Head of caudate nucleus (tissue), 42 donors: ENCODE measurements at regions not wholly inside any gene's neighbourhood (a gene's known extent, or its start where the extent isn't known, plus 50 kb on each side); places are given as distances from the start of the nearest gene placed in this dataset.

Experiments used
- DNase-seq, 42 donors: peaks; one replicate each; pipeline versions ENCODE4 v3.0.0 to v3.0.0-alpha.2; 2020 to 2021; ENCODE audit warnings: mixed read lengths in 7 of 42
- intact Hi-C: fragments of 100-400 bp; cut with DNase I; formaldehyde crosslinking; loops from one replicate; pipeline ENCODE4 v1.15.0; 2022

- intact Hi-C loops: no loop called here
- DNase-seq: no peak
These were observed 718.8 kb upstream of the SGCG start for GRCh38 chr13:22461854-22462490.

GRCh38 chr13:22463089-22463488, 717.7 kb upstream of the SGCG start:
- intact Hi-C loops: no loop called here
- no peak for DNase-seq

DNA sequence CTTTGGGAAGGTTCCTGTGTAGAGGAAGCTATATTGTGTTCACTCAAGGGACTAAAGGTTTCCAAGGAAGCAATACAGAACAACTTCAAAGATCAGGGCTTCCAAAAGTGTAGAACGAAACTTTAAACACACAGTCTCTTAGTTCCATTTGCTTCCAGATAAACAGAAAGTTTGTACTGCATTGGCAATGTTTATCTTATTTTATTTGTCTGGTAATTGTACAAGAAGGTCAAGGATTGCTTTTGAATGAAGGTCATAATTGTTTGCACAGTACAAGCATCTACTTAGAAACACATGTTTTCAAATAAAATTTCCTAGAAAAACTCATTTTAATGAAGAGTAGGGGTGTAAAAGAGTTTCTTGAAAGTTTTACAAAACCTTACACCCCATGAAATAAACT, 712.7 kb upstream of the SGCG start:
- intact Hi-C loops: no loop called here
- DNase-seq: no peak

GRCh38 chr13:22468824-22469223, 712.0 kb upstream of the SGCG start:
- intact Hi-C loops: no loop called here
- DNase-seq: no peak

GRCh38 chr13:22469452-22469851, 711.3 kb upstream of the SGCG start:
- DNase-seq: no peak
- intact Hi-C loops: no loop called here

DNA sequence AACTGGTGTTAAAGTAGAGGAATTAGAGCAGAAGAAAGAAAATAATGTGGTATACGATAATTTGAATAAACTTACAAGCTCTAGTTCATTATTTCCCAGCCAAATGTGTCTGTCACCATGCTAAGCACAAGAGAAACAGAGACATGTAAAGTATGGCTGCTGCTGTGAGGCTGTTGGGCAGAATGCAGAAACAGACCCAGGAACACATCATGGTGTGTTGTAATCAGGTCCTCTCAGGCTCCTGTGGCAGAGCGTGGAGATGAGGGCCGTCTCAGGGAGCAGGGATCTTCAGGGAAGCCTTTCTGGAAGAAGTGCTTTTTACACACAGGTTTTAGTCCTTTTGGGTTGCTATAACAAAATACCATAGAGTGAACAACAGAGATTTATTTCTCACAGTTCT, 710.7 kb upstream of the SGCG start:
- DNase-seq: no peak
- intact Hi-C loops: no loop called here

DNA sequence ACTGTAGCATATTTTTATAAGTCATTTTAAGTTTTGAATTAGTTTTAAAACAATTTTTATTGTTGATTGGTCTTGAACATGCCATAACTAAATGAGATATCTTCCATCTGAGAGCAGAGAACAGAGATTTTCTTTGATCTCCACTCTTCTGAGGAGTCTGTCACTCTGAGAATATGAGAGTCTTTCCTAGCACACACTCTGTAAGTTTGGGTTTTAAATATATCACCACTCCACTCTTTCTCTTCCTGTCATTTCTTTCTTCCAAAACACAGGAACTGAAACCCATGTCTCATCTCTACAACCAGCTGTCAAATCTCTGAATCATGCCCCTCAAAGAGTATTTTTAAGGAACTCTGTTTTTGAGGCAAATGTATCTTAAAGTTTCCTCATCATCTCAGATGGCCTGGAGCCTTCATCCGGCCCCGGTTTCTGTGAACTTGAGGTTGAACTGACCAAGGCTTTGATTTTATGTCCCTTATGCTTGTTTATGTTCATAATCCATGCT, 698.2 kb upstream of the SGCG start:
- DNase-seq: no peak
- intact Hi-C loops: no loop called here

DNA sequence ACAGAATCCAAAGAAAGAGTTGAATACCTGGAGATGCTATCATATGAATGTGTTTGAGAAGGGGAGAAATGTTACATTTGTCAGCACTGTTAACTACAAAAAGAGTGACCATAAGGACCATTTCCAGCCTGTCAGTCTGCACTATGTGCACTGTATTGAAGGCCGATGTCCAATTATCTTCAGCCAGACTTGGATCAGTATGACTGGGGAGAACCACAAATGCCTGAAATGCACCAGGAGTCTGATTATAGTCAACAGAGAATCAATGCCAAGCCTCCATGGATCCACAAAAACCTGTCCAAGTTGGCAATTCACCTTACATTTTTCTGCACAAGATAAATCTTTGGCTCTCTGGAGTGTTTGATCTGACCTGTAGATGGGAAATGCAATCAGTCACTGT, 697.5 kb upstream of the SGCG start:
- intact Hi-C loops: no loop called here

GRCh38 chr13:22486490-22486889, 694.3 kb upstream of the SGCG start:
- no peak for DNase-seq
- intact Hi-C loops: no loop called here

More for the DNA sequence above, 697.5 kb upstream of the SGCG start:
- no peak for DNase-seq

DNA sequence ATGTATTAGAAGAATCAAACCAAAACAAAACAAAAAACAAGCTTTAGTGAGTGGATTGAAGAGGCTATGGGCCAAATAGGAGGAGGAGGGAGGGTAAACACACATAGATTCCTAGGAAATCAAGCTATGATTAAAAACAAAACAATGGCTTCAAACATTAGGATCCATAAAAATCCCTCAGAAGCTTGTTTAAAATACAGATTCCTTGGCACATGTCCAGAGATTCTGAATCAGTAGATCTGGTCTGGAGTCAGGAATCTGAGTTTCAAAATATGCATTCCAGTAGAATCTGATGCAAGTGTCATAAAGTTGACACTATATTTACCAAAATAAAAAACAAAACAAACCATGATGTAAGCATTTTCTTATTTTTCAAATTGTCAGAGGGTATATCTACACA, 692.8 kb upstream of the SGCG start:
- DNase-seq: no peak
- intact Hi-C loops: no loop called here

- intact Hi-C loops: no loop called here
- no peak for DNase-seq
These were observed 691.0 kb upstream of the SGCG start for GRCh38 chr13:22489771-22490170.

DNA sequence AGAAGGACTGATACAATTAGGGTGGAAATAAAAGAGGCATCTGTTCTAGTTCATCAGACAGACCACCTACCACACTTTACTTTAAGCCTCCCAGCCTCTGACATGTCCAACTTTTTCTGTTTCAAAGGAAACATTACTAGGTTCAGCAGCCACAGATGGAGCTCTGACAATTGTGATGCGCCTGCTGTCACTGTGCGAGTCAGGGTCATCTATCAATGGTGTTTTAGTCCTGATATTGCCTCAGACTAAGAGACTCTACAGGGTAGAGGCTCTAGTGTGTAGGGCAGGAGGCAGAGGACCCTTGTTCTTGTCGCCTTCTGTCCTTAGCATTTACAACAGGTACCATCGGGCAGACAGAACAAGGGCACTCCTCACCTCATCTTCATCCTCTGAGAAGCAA, 685.0 kb upstream of the SGCG start:
- intact Hi-C loops: no loop called here

GRCh38 chr13:22496803-22497508, 683.8 kb upstream of the SGCG start:
- no peak for DNase-seq
- intact Hi-C loops: no loop called here

More for the DNA sequence above, 685.0 kb upstream of the SGCG start:
- DNase-seq: no peak

DNA sequence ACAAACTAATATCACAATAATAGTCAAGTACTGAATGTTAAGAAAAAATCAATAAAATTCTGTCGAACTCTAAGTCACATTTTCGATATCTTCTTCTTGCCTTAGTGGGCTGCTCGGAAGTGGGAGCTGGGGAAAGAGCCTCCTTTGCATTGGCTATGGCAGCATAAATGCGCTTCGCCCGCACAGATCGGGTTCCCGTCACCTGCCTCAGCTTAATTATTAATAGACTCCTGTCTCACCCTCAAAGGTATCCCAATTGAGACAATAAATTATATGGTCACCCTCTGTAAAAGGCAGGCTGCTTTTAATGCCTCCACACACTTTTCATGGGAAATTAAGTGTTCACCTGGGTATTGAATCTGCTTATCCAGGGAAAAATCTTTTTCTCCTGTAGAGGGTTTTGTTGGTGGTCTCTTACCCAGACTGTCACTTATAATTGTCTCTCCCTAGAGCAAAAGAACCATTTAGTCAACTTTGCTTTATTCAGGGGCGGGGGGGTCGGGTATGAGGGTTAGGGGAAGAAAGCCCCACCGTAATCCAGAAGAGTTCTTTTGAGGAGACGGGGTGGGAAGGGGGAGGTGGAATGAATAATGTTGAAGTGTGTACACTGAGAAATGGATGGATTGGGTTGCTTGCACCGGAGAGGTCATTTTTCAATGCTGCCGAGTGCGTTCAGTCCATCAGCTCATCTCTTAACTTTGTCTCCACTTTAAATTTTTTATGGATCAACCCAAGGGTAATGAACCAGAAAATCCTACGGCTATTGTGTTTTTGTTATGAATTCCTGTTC, 682.6 kb upstream of the SGCG start:
- DNase-seq: no peak
- intact Hi-C loops: no loop called here

DNA sequence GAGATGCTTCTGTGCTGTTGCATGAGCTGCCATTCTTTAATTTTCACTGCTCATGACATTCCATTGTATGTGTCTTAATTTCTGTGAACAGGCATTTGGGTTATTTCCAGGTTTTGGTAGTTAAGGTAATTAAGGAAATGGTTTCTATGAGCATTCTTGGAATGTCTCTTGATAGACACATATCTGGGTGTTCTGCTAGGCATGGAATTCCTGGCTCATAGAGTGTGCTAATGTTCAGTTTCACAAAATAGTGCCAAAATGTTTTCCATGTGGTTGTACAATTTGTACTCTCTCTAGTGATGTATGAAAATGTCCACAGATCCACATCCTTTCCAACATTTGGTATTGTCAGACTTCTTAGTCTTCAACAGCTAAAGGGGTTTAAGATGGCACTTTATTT, 680.9 kb upstream of the SGCG start:
- intact Hi-C loops: no loop called here
- no peak for DNase-seq

DNA sequence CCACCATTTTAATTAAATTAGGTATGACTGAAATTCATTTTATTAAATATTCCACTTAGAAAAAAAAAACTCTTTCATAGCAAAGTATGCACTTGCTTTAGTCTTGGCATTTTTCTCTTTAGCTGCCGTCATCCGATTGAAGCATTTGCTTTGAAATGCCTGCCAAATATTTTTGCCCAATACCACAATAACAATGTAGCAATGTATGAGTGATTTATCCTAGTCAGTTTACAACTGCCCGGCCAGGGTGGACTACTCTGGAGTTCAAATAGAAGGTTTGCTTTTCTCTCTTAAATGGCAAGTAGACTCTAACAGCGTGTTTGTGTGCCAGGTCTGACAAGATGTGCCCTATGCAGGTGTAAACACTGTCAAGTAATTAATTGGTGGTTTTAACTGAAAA, 675.3 kb upstream of the SGCG start:
- intact Hi-C loops: no loop called here
- DNase-seq: no peak

DNA sequence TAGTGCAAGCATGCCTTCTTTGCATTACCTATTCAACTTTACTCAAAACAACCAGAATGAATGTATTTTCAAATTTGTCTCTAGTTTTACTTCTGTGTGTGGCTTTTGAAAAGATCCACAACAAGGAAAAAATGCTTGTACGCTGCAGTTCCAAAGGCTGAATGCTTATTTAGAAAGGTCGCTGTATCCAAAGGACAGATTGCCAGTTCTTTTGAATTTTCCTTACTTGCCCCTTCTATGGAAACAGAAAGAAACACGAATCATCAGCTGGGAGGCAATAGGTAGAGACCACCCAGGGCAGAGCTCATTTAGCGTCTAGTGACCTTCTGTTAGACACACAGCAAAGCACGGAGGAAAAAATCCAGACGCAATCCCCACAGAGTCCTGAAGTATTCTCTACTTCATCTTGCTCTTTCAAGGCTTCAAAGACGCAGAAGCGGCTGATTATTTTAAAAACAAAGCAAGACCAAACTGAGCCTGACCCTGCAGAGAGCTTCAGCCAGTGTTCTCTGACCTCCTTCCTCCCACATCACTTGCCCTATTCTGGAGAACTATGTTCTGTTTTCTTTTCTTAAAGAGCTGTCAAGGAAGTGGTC, 674.6 kb upstream of the SGCG start:
- intact Hi-C loops: no loop called here
- no peak for DNase-seq

GRCh38 chr13:22517544-22517943, 663.2 kb upstream of the SGCG start:
- intact Hi-C loops: no loop called here
- no peak for DNase-seq

GRCh38 chr13:22536851-22537250, 643.9 kb upstream of the SGCG start:
- DNase-seq: no peak
- intact Hi-C loops: no loop called here

DNA sequence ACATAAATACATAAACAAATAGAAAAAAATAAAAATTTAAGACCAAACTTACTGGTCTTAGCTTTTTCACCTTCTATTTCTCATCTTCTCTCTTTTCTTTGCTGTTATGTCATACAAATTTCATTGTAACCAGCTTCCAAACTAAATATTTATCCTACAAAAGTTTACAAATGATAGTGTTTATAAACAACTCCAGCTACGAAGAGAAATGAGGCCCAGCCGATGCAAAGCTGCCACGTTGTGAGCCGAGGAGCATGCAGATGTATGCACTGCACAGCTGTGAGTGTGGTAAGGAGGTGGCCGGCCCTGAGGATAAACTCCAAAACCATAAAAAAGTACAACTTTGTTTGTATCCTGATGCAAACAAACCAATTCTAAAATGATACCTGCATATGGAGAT, 642.4 kb upstream of the SGCG start:
- intact Hi-C loops: no loop called here
- DNase-seq: no peak
